Esophagus muscularis mucosa (tissue), 4 donors: ENCODE measurements at regions not wholly inside any gene's neighbourhood (a gene's known extent, or its start where the extent isn't known, plus 50 kb on each side); places are given as distances from the start of the nearest gene placed in this dataset.
A peak's percentile ranks its signal among the peaks of the same experiment; 100 is the strongest.

ENCODE experiments used
- DNase-seq: peaks from one replicate; pipeline ENCODE4 v3.0.0-alpha.2; 2017; ENCODE audit errors: extremely low spot score
- H3K27ac ChIP-seq, 4 donors: fragments of 200-600 bp; sonication (generic); replicated peaks in 1 of 4; 1 replicate in 3 of 4; 2 replicates in 1 of 4; pipeline ENCODE4 v1.5.1; 2016 to 2019; ENCODE audit warnings: mild to moderate bottlenecking in 1 of 4
- H3K27me3 ChIP-seq, 4 donors: fragments of 200-600 bp; sonication (generic); one replicate each; pipeline versions ENCODE4 v1.5.1 to v1.6.0; 2016 to 2019
- H3K36me3 ChIP-seq, 4 donors: fragments of 200-600 bp; sonication (generic); one replicate each; pipeline ENCODE4 v1.5.1; 2016 to 2019
- H3K4me1 ChIP-seq, 4 donors: fragments of 200-600 bp; sonication (generic); one replicate each; pipeline ENCODE4 v1.5.1; 2016 to 2019
- H3K4me3 ChIP-seq, 4 donors: fragments of 200-600 bp; sonication (generic); 1 replicate in 2 of 4; 2 replicates in 2 of 4; pipeline ENCODE4 v1.5.1; 2016 to 2019; ENCODE audit warnings: mild to moderate bottlenecking in 4 of 4, moderate library complexity in 1 of 4
- H3K9me3 ChIP-seq, 4 donors: fragments of 200-600 bp; sonication (generic); 1 replicate in 3 of 4; 2 replicates in 1 of 4; pipeline ENCODE4 v1.5.1; 2016 to 2019
- CTCF ChIP-seq, 3 experiments: fragments of 200-600 bp in 2 of 3; fragments of 450-650 bp in 1 of 3; sonication (generic) in 2 of 3; IDR thresholded peaks; one replicate each; pipeline ENCODE4 v1.5.1; 2017 to 2019; ENCODE audit warnings: antibody characterized with exemption in 3 of 3, mild to moderate bottlenecking in 2 of 3, moderate library complexity in 1 of 3
- EP300 ChIP-seq: sonication (generic); formaldehyde crosslinking; IDR thresholded peaks from one replicate; pipeline ENCODE4 v1.6.1; 2017; ENCODE audit warnings: antibody characterized with exemption
- POLR2A ChIP-seq: fragments of 450-650 bp; IDR thresholded peaks from one replicate; pipeline ENCODE4 v1.6.1; 2017; ENCODE audit warnings: antibody characterized with exemption, moderate library complexity, mild to moderate bottlenecking, low read depth
- POLR2AphosphoS5 ChIP-seq, 2 donors: sonication (generic); formaldehyde crosslinking; IDR thresholded peaks; one replicate each; pipeline ENCODE4 v1.6.1; 2017; ENCODE audit warnings: antibody characterized with exemption in 2 of 2
- WGBS: methylation state at CpG from one replicate; pipeline ENCODE4 v1.1.5; 2018; 5-methylcytosine and 5-hydroxymethylcytosine counted together
- intact Hi-C: fragments of 100-400 bp; cut with DNase I; formaldehyde crosslinking; loops from one replicate; pipeline ENCODE4 v1.15.1; 2023

- H3K27ac ChIP-seq = peak overlapping the region in 1 of 4 donors; percentile 20
- 23% methylated on average over 4 of the region's 4 CpGs for WGBS
These were observed 589.9 kb downstream of the ZNF608 start for GRCh38 chr5:124156415-124156996.

GRCh38 chr5:124154714-124155113 is 591.7 kb downstream of the ZNF608 start:
- intact Hi-C loops = no loop called here
- TF ChIP-seq EP300 (no peak), POLR2AphosphoS5 (IDR thresholded peaks at IDR 0.05) (no peak), CTCF (IDR thresholded peaks at IDR 0.05) (no peak), POLR2A (no peak)
- DNase-seq = no peak
- Histone ChIP-seq H3K27me3 (no peaks in the 10 kb centered on the region), H3K36me3 (no peaks in the 10 kb centered on the region), H3K4me1 (peaks cover 5 to 13% (median 12%) of the 10 kb centered on the region in 4 donors), H3K9me3 (peaks cover 0 to 27% (median 20%) of the 10 kb centered on the region in 4 donors), H3K27ac (no peak overlapping the region), H3K4me3 (no peak overlapping the region)
- 46% methylated on average over 1 of the region's 1 CpG for WGBS

More at GRCh38 chr5:124156415-124156996, 589.9 kb downstream of the ZNF608 start:
- TF ChIP-seq CTCF (IDR thresholded peaks at IDR 0.05) = no peak
- no peak for TF ChIP-seq EP300
- no peak for TF ChIP-seq POLR2A
- no peaks in the 10 kb centered on the region for H3K27me3 ChIP-seq
- no peak for DNase-seq
- H3K4me3 ChIP-seq = no peak overlapping the region
- H3K4me1 ChIP-seq = peaks cover 5 to 18% (median 12%) of the 10 kb centered on the region in 4 donors
- peaks cover 0 to 27% (median 20%) of the 10 kb centered on the region in 4 donors for H3K9me3 ChIP-seq
- H3K36me3 ChIP-seq = no peaks in the 10 kb centered on the region
- intact Hi-C loops = no loop called here

DNA sequence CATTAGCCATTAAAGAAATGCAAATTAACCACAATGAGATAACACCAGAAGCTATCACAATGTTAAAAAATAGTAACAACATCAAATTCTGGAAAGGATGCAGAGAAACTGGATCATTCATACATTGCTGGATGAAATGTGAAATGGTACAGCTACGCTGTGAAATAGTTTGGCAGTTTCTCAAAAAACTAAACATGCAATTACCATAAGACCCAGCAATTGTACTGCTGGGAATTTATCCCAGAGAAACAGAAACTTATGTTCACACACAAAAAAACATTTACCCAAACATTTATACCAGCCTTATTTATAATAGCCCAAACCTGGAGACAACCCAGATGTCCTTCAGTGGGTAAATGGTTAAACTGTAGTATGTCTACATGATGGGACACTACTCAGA is 592.9 kb downstream of the ZNF608 start:
- Histone ChIP-seq H3K4me1 (peaks cover 5 to 13% (median 12%) of the 10 kb centered on the region in 4 donors), H3K36me3 (no peaks in the 10 kb centered on the region), H3K9me3 (peaks cover 0 to 27% (median 20%) of the 10 kb centered on the region in 4 donors), H3K4me3 (no peak overlapping the region), H3K27ac (no peak overlapping the region), H3K27me3 (no peaks in the 10 kb centered on the region)
- no peak for TF ChIP-seq POLR2A
- TF ChIP-seq EP300 = no peak
- no peak for TF ChIP-seq CTCF (IDR thresholded peaks at IDR 0.05)
- TF ChIP-seq POLR2AphosphoS5 (IDR thresholded peaks at IDR 0.05) = no peak
- no peak for DNase-seq
- intact Hi-C loops = no loop called here
- 100% methylated on average over 1 of the region's 1 CpG for WGBS

DNA sequence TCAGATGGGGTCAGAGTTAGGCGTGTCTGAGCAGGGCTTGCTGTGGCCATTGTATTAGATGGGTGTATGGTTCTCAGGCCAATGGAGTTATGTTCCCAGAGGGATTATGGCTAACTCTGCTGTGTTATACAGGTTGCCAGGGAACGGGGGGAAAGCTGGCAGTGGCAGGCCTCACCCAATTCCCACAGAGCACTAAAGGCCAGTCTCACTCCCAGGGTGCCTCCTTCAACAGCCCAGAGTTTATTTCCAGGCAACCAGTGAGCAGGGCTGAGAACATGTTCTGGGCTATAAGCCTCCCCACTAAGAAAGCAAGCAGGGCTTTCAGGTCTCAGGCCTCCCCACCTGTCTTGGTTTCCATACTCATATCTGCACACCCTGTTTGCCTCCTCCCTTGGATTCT is 597.9 kb downstream of the ZNF608 start:
- intact Hi-C loops = no loop called here
- Histone ChIP-seq H3K9me3 (peaks cover 0 to 3% (median 3%) of the 10 kb centered on the region in 4 donors), H3K27ac (no peak overlapping the region), H3K4me3 (no peak overlapping the region), H3K27me3 (no peaks in the 10 kb centered on the region), H3K4me1 (no peaks in the 10 kb centered on the region), H3K36me3 (no peaks in the 10 kb centered on the region)
- no peak for TF ChIP-seq EP300
- no peak for DNase-seq
- WGBS = 86% methylated on average over 2 of the region's 2 CpGs

GRCh38 chr5:124140060-124140459 is 606.4 kb downstream of the ZNF608 start:
- TF ChIP-seq EP300 = no peak
- no peak for TF ChIP-seq CTCF (IDR thresholded peaks at IDR 0.05)
- no peaks in the 10 kb centered on the region for H3K36me3 ChIP-seq
- H3K4me1 ChIP-seq = peaks cover 0 to 4% (median 0%) of the 10 kb centered on the region in 4 donors
- intact Hi-C loops = no loop called here
- no peaks in the 10 kb centered on the region for H3K27me3 ChIP-seq
- no peak for DNase-seq
- no peak overlapping the region for H3K4me3 ChIP-seq
- no peaks in the 10 kb centered on the region for H3K9me3 ChIP-seq
- no peak overlapping the region for H3K27ac ChIP-seq
